Fibroblast of mammary gland (primary cell): ENCODE measurements at regions not wholly inside any gene's neighbourhood (a gene's known extent, or its start where the extent isn't known, plus 50 kb on each side); places are given as distances from the start of the nearest gene placed in this dataset.
A peak's percentile ranks its signal among the peaks of the same experiment; 100 is the strongest.

Experiments used
- DNase-seq: peaks from one replicate; pipeline ENCODE4 v3.0.0-alpha.2; 2010; ENCODE audit warnings: low read depth
- H3K4me3 ChIP-seq: 2 replicates; pipeline ENCODE4 v1.5.1; 2011; ENCODE audit warnings: low read depth, mild to moderate bottlenecking, low read length, moderate library complexity; ENCODE audit not compliant: control insufficient read depth
- CTCF ChIP-seq: conservative IDR thresholded peaks from 2 replicates; pipeline ENCODE4 v1.5.1; 2011; ENCODE audit warnings: low read depth, low read length, inconsistent platforms; ENCODE audit not compliant: control insufficient read depth, insufficient read depth

GRCh38 chr3:36206956-36207580 lies 173.2 kb upstream of the STAC start:
- no peak for TF ChIP-seq CTCF
- no peak for DNase-seq
- H3K4me3 ChIP-seq = no peak overlapping the region

- no peak for DNase-seq
- H3K4me3 ChIP-seq = no peak overlapping the region
- no peak for TF ChIP-seq CTCF
These were observed 169.3 kb upstream of the STAC start for GRCh38 chr3:36210840-36211651.

- DNase-seq = no peak
- no peak overlapping the region for H3K4me3 ChIP-seq
- no peak for TF ChIP-seq CTCF
These were observed 168.7 kb upstream of the STAC start for GRCh38 chr3:36211652-36211999.

- TF ChIP-seq CTCF = no peak
- H3K4me3 ChIP-seq = no peak overlapping the region
- peak; percentile 52 for DNase-seq
These were observed 168.1 kb upstream of the STAC start for GRCh38 chr3:36212251-36212650.

GRCh38 chr3:36214460-36214859 lies 165.8 kb upstream of the STAC start:
- H3K4me3 ChIP-seq = no peak overlapping the region
- DNase-seq = no peak
- no peak for TF ChIP-seq CTCF

GRCh38 chr3:36215241-36215640 lies 165.1 kb upstream of the STAC start:
- no peak overlapping the region for H3K4me3 ChIP-seq
- DNase-seq = no peak
- TF ChIP-seq CTCF = no peak
